ENCODE measurements at regions not wholly inside any gene's neighbourhood (a gene's known extent, or its start where the extent isn't known, plus 50 kb on each side); places are given as distances from the start of the nearest gene placed in this dataset.
A peak's percentile ranks its signal among the peaks of the same experiment; 100 is the strongest.

DNA sequence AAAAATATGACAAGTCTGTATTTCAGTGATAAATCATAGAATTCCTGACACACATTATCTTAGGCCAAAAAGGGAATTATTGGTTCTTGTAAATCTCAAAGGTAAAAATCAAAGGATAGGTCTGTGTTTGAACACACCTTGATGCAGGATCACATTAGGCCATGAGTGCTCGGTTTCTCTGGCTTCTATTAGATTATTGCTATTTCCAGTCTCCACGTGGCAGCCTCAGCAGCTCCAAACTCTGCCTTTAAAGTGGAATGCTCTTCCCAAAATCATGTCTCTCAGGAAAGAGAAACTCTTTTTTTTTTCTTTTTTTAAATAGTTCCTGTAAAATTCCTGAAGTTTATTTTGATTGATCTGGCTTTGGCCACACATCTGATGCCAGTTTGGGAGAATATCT is 105.6 kb upstream of the FRMD6 start:
- no peak for TF ChIP-seq POLR2A (IDR thresholded peaks at IDR 0.05)
- H3K4me3 ChIP-seq: no peak overlapping the region
- H3K36me3 ChIP-seq: no peaks in the 10 kb centered on the region
- DNase-seq (no peak), ATAC-seq (no peak)
- intact Hi-C loops (cut with DNase I): no loop called here
- WGBS, 4 donors: 38 to 49% (median 44%) methylated on average over 2 of the region's 2 CpGs
- H3K9me3 ChIP-seq: peaks cover 0 to 4% (median 0%) of the 10 kb centered on the region in 12 donors
- no peaks in the 10 kb centered on the region for H3K27me3 ChIP-seq
- no peak overlapping the region for H3K27ac ChIP-seq
- H3K4me1 ChIP-seq: peaks cover 0 to 13% (median 0%) of the 10 kb centered on the region in 12 donors

DNA sequence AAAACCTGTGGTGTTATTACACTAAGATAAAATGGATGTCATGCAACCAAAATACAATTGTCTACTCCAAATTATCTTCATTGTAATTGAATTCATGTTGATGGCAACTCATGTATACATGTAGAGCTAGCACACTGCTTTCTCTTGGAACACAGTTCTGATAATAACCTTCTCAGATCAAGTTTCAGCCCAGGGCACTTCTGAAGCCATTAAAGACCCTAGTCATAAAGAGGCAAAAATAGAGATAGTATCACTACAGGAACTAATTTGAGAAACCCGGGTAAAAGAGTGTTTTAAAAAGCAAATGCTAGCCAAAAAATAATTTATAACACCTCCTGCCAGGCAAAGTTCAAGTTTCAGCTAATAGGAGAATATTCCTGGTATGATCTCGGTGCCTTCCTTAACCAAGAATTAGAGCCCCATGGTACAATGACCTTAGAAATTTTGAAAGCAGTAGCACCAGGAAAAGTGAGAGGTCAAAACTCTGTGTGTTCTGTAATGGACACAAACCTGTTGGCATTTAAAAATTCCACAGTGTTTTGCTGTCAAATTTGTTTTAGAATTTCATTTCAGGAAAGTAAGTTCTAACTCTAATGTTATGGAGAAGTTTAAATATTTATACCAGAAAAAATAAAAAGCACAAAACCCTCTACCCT is 105.0 kb upstream of the FRMD6 start:
- intact Hi-C loops (cut with DNase I): no loop called here
- 50 to 63% (median 54%) methylated on average over 2 of the region's 2 CpGs for WGBS, 4 donors
- TF ChIP-seq, protein P1, sequence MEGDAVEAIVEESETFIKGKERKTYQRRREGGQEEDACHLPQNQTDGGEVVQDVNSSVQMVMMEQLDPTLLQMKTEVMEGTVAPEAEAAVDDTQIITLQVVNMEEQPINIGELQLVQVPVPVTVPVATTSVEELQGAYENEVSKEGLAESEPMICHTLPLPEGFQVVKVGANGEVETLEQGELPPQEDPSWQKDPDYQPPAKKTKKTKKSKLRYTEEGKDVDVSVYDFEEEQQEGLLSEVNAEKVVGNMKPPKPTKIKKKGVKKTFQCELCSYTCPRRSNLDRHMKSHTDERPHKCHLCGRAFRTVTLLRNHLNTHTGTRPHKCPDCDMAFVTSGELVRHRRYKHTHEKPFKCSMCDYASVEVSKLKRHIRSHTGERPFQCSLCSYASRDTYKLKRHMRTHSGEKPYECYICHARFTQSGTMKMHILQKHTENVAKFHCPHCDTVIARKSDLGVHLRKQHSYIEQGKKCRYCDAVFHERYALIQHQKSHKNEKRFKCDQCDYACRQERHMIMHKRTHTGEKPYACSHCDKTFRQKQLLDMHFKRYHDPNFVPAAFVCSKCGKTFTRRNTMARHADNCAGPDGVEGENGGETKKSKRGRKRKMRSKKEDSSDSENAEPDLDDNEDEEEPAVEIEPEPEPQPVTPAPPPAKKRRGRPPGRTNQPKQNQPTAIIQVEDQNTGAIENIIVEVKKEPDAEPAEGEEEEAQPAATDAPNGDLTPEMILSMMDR (IDR thresholded peaks at IDR 0.05): no peak
- TF ChIP-seq POLR2A (IDR thresholded peaks at IDR 0.05): no peak
- H3K27ac ChIP-seq: peak overlapping the region in 4 of 12 donors; percentile 5 to 25 (median 16)
- ATAC-seq: no peak
- no peak overlapping the region for H3K4me3 ChIP-seq
- no peaks in the 10 kb centered on the region for H3K27me3 ChIP-seq
- H3K36me3 ChIP-seq: no peaks in the 10 kb centered on the region
- peaks cover 0 to 13% (median 0%) of the 10 kb centered on the region in 12 donors for H3K4me1 ChIP-seq
- DNase-seq: no peak
- H3K9me3 ChIP-seq: peaks cover 0 to 4% (median 0%) of the 10 kb centered on the region in 12 donors

DNA sequence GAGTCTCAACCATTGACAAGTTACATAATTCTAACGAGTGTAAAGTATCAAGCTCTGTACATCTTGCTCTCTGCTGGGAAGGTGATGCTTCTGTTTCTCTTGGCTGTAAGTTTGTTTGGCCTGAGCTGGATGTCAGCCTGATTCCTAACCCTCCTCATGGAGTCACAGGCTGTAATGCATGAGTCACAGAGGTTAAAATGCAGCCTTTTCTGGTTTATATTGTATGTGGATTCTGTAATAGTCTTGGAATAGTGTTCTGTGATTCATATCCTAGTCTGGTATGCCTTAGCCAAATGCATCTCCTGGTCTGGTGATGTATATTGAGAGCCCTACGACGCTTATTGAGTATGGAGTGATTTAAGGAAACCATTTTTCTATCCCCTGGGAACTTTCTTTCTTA is 104.5 kb upstream of the FRMD6 start:
- DNase-seq: peak in 3 of 5 donors; percentile 13 to 38 (median 20)
- TF ChIP-seq POLR2A (IDR thresholded peaks at IDR 0.05): no peak
- TF ChIP-seq, protein P1 (IDR thresholded peaks at IDR 0.05): no peak

DNA sequence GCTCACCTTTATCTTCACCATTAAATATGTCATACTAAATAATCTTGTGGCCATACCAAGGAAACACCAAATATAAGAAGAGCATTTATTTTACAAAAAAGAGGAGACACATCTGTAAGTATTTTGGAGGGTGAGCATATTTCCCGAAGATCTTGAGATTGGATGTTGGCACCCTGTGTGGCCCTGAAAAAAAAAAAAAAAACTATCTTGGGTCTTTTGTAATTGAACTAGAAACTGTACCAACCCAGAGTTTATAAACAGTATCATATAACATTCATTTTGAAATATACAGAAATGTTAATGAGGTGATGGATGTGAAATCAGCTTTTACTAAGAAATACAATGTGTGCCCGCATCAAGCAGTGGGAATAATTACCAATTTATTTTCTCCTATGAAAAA is 104.0 kb upstream of the FRMD6 start:
- no peaks in the 10 kb centered on the region for H3K36me3 ChIP-seq
- H3K9me3 ChIP-seq: no peaks in the 10 kb centered on the region
- no peak overlapping the region for H3K4me3 ChIP-seq
- H3K4me1 ChIP-seq: peaks cover 0 to 13% (median 0%) of the 10 kb centered on the region in 12 donors
- H3K27me3 ChIP-seq: no peaks in the 10 kb centered on the region
- H3K27ac ChIP-seq: peak overlapping the region in 5 of 12 donors; percentile 1 to 50 (median 10)
- TF ChIP-seq, protein P1 (IDR thresholded peaks at IDR 0.05): no peak
- TF ChIP-seq POLR2A (IDR thresholded peaks at IDR 0.05): no peak
- DNase-seq: no peak
- intact Hi-C loops (cut with DNase I): no loop called here
- 86 to 95% (median 90%) methylated on average over 2 of the region's 2 CpGs for WGBS, 4 donors
- ATAC-seq: no peak

More for the DNA sequence above, 104.5 kb upstream of the FRMD6 start:
- Histone ChIP-seq H3K36me3 (no peaks in the 10 kb centered on the region), H3K4me1 (peaks cover 0 to 13% (median 0%) of the 10 kb centered on the region in 12 donors), H3K4me3 (no peak overlapping the region), H3K27me3 (no peaks in the 10 kb centered on the region), H3K27ac (peak overlapping the region in 6 of 12 donors; percentile 1 to 50 (median 8)), H3K9me3 (peaks cover 0 to 4% (median 0%) of the 10 kb centered on the region in 12 donors)
- intact Hi-C loops (cut with DNase I): no loop called here
- ATAC-seq: peak; percentile 81 to 98 (median 88)
- WGBS, 4 donors: 51 to 66% (median 57%) methylated on average over 3 of the region's 3 CpGs

All from heart left ventricle (tissue), 16 donors.